CD4-positive, alpha-beta T cell (primary cell): ENCODE measurements at regions not wholly inside any gene's neighbourhood (a gene's known extent, or its start where the extent isn't known, plus 50 kb on each side); places are given as distances from the start of the nearest gene placed in this dataset.
"Not testable (repeated sequence)": the region's sequence is repeated elsewhere in the genome, so short reads cannot be mapped to it uniquely, and the experiment has no call there.

Experiments used
- ATAC-seq: fragments of 200-7000 bp; cut with Tn5 transposase; one replicate; pipeline ENCODE4 v1.10.0; 2022; ENCODE audit warnings: mild to moderate bottlenecking; ENCODE audit not compliant: poor library complexity
- CTCF ChIA-PET: fragments of 350-600 bp; sonication (Branson Sonifier 250); formaldehyde crosslinking; loops from one replicate; lab custom pipeline; 2021; ENCODE audit warnings: antibody characterized with exemption, inconsistent platforms; lab: Charles Lee
- POLR2A ChIA-PET: fragments of 350-600 bp; sonication (Branson Sonifier 250); formaldehyde crosslinking; loops from one replicate; lab custom pipeline; 2021; ENCODE audit warnings: antibody characterized with exemption, inconsistent platforms; lab: Charles Lee
- DNase-seq, 14 experiments: peaks; one replicate each; pipeline ENCODE4 v3.0.0-alpha.2; 2013 to 2020; ENCODE audit warnings: mixed read lengths in 2 of 14
- H3K27ac ChIP-seq, 2 donors: one replicate each; pipeline versions ENCODE4 v1.5.1 to v1.7.0; 2013; ENCODE audit warnings: low read length in 2 of 2, low read depth in 1 of 2, mild to moderate bottlenecking in 1 of 2
- H3K27me3 ChIP-seq, 2 experiments: 1 replicate in 1 of 2; 2 replicates in 1 of 2; pipeline versions ENCODE4 v1.6.1 to v1.7.0; 2013; ENCODE audit warnings: low read length in 2 of 2, control low read depth in 1 of 2, mild to moderate bottlenecking in 1 of 2, moderate library complexity in 1 of 2; ENCODE audit not compliant: insufficient read depth in 2 of 2, control insufficient read depth in 1 of 2
- H3K36me3 ChIP-seq: one replicate; pipeline ENCODE4 v1.6.1; 2013; ENCODE audit warnings: low read length, control low read depth; ENCODE audit not compliant: insufficient read depth
- H3K4me1 ChIP-seq: one replicate; pipeline ENCODE4 v1.6.1; 2013; ENCODE audit warnings: low read length, control low read depth; ENCODE audit not compliant: insufficient read depth
- H3K4me3 ChIP-seq: one replicate; pipeline ENCODE4 v1.5.1; 2013; ENCODE audit warnings: mild to moderate bottlenecking, low read length, moderate library complexity
- H3K9me3 ChIP-seq, 2 experiments: 1 replicate in 1 of 2; 2 replicates in 1 of 2; pipeline versions ENCODE4 v1.6.1 to v1.7.0; 2013; ENCODE audit warnings: low read length in 2 of 2, mild to moderate bottlenecking in 2 of 2, control low read depth in 1 of 2, moderate library complexity in 1 of 2; ENCODE audit not compliant: control insufficient read depth in 1 of 2, insufficient read depth in 1 of 2
- H3K27ac Mint-ChIP-seq: one replicate; pipeline ENCODE4 v1.8.0; 2020; ENCODE audit warnings: mixed read lengths
- H3K27me3 Mint-ChIP-seq: one replicate; pipeline ENCODE4 v1.8.0; 2021; ENCODE audit warnings: mixed read lengths
- H3K36me3 Mint-ChIP-seq: one replicate; pipeline ENCODE4 v1.8.0; 2021; ENCODE audit warnings: low read depth, mixed read lengths
- H3K4me1 Mint-ChIP-seq: one replicate; pipeline ENCODE4 v1.8.0; 2021; ENCODE audit warnings: low read depth, mixed read lengths
- H3K4me3 Mint-ChIP-seq: one replicate; pipeline ENCODE4 v1.8.0; 2020; ENCODE audit warnings: mild to moderate bottlenecking, mixed read lengths
- H3K9me3 Mint-ChIP-seq: one replicate; pipeline ENCODE4 v1.8.0; 2020; ENCODE audit warnings: mixed read lengths
- intact Hi-C, 2 experiments: fragments of 100-400 bp; cut with DNase I in 1 of 2; cut with micrococcal nuclease in 1 of 2; formaldehyde crosslinking; loops; one replicate each; pipeline versions ENCODE4 v1.15.1 to v1.9.0; 2023 to 2025; cut with DNase I, micrococcal nuclease

- H3K4me1 Mint-ChIP-seq, ATAC-seq, H3K27ac ChIP-seq, H3K27me3 ChIP-seq, H3K27ac Mint-ChIP-seq, POLR2A ChIA-PET, H3K9me3 Mint-ChIP-seq, H3K4me1 ChIP-seq, intact Hi-C loops, H3K27me3 Mint-ChIP-seq, CTCF ChIA-PET, H3K4me3 ChIP-seq, H3K4me3 Mint-ChIP-seq: not testable (repeated sequence)
- peaks cover 39% of the 10 kb centered on the region for H3K36me3 ChIP-seq
- H3K9me3 ChIP-seq: peaks cover 0 to 23% of the 10 kb centered on the region in 2 experiments
- peak in 5 of 14 experiments; percentile 3 to 47 (median 5) for DNase-seq
- peaks cover 43% of the 10 kb centered on the region for H3K36me3 Mint-ChIP-seq
Measured at GRCh38 chr5:34192064-34192922, 149.3 kb upstream of the C1QTNF3 start.

GRCh38 chr5:34192923-34193262 is 149.9 kb upstream of the C1QTNF3 start:
- intact Hi-C loops, H3K4me1 ChIP-seq, H3K4me1 Mint-ChIP-seq, POLR2A ChIA-PET, ATAC-seq, H3K27me3 Mint-ChIP-seq, H3K4me3 Mint-ChIP-seq, H3K27me3 ChIP-seq, CTCF ChIA-PET, H3K9me3 Mint-ChIP-seq, H3K4me3 ChIP-seq, H3K27ac Mint-ChIP-seq, DNase-seq, H3K27ac ChIP-seq: not testable (repeated sequence)
- Histone ChIP-seq H3K9me3 (peaks cover 0 to 23% of the 10 kb centered on the region in 2 experiments), H3K36me3 (peaks cover 37% of the 10 kb centered on the region)
- H3K36me3 Mint-ChIP-seq: peaks cover 39% of the 10 kb centered on the region

- not testable (repeated sequence) for H3K9me3 Mint-ChIP-seq
Measured at GRCh38 chr5:34193297-34193696, 150.3 kb upstream of the C1QTNF3 start.

GRCh38 chr5:34193804-34194203 is 150.8 kb upstream of the C1QTNF3 start:
- CTCF ChIA-PET, H3K4me1 Mint-ChIP-seq, ATAC-seq, H3K9me3 Mint-ChIP-seq, POLR2A ChIA-PET, H3K4me3 Mint-ChIP-seq, H3K4me3 ChIP-seq, intact Hi-C loops, H3K27me3 ChIP-seq, H3K27ac Mint-ChIP-seq, H3K27ac ChIP-seq, H3K4me1 ChIP-seq, H3K27me3 Mint-ChIP-seq: not testable (repeated sequence)
- peak in 2 of 14 experiments; percentile 2 to 13 for DNase-seq
- peaks cover 37% of the 10 kb centered on the region for H3K36me3 ChIP-seq
- H3K36me3 Mint-ChIP-seq: peaks cover 36% of the 10 kb centered on the region
- H3K9me3 ChIP-seq: peaks cover 0 to 23% of the 10 kb centered on the region in 2 experiments

More at GRCh38 chr5:34193297-34193696, 150.3 kb upstream of the C1QTNF3 start:
- H3K27me3 ChIP-seq, H3K27ac ChIP-seq, CTCF ChIA-PET, H3K4me3 Mint-ChIP-seq, ATAC-seq, intact Hi-C loops, H3K4me1 Mint-ChIP-seq, H3K4me1 ChIP-seq, H3K27me3 Mint-ChIP-seq, H3K27ac Mint-ChIP-seq, POLR2A ChIA-PET, H3K4me3 ChIP-seq: not testable (repeated sequence)
- DNase-seq: peak in 2 of 14 experiments; percentile 0 to 41
- peaks cover 36% of the 10 kb centered on the region for H3K36me3 Mint-ChIP-seq
- Histone ChIP-seq H3K36me3 (peaks cover 37% of the 10 kb centered on the region), H3K9me3 (peaks cover 0 to 23% of the 10 kb centered on the region in 2 experiments)

- H3K27ac Mint-ChIP-seq, intact Hi-C loops, H3K27me3 Mint-ChIP-seq, DNase-seq, H3K4me3 ChIP-seq, H3K27me3 ChIP-seq, H3K27ac ChIP-seq, H3K9me3 Mint-ChIP-seq, H3K4me3 Mint-ChIP-seq, ATAC-seq, POLR2A ChIA-PET, H3K4me1 ChIP-seq, CTCF ChIA-PET, H3K4me1 Mint-ChIP-seq: not testable (repeated sequence)
- Histone ChIP-seq H3K36me3 (peaks cover 27% of the 10 kb centered on the region), H3K9me3 (peaks cover 0 to 11% of the 10 kb centered on the region in 2 experiments)
- H3K36me3 Mint-ChIP-seq: peaks cover 23% of the 10 kb centered on the region
Measured at GRCh38 chr5:34196091-34196490, 153.1 kb upstream of the C1QTNF3 start.

- H3K9me3 Mint-ChIP-seq, H3K4me1 Mint-ChIP-seq, H3K27me3 ChIP-seq, ATAC-seq, CTCF ChIA-PET, H3K27ac ChIP-seq, H3K27ac Mint-ChIP-seq, POLR2A ChIA-PET, H3K4me1 ChIP-seq, H3K36me3 Mint-ChIP-seq, H3K4me3 ChIP-seq, H3K27me3 Mint-ChIP-seq, H3K4me3 Mint-ChIP-seq, intact Hi-C loops, H3K36me3 ChIP-seq, H3K9me3 ChIP-seq: not testable (repeated sequence)
- peak in 1 of 14 experiments; percentile 1 for DNase-seq
Measured at GRCh38 chr5:34205347-34205746, 162.3 kb upstream of the C1QTNF3 start.

- ATAC-seq, H3K9me3 ChIP-seq, H3K27me3 Mint-ChIP-seq, H3K4me1 ChIP-seq, H3K9me3 Mint-ChIP-seq, intact Hi-C loops, DNase-seq, H3K36me3 ChIP-seq, H3K27me3 ChIP-seq, H3K27ac ChIP-seq, H3K4me3 Mint-ChIP-seq, H3K27ac Mint-ChIP-seq, POLR2A ChIA-PET, CTCF ChIA-PET, H3K4me1 Mint-ChIP-seq, H3K4me3 ChIP-seq: not testable (repeated sequence)
- peaks cover 21% of the 10 kb centered on the region for H3K36me3 Mint-ChIP-seq
Measured at GRCh38 chr5:34217386-34217785, 174.4 kb upstream of the C1QTNF3 start.
